HCT116 (cell line): ENCODE measurements at regions not wholly inside any gene's neighbourhood (a gene's known extent, or its start where the extent isn't known, plus 50 kb on each side); places are given as distances from the start of the nearest gene placed in this dataset.

Source experiments
- ATAC-seq: fragments of 200-7000 bp; cut with Tn5 transposase; 2 replicates; pipeline ENCODE4 v1.9.1; 2020; ENCODE audit warnings: mild to moderate bottlenecking, moderate library complexity
- BruUV-seq: library from RNA; stranded (reverse); fragments of 400-500 nt; replicated peaks from 2 replicates; lab custom pipeline; 2021; lab: Mats Ljungman, UMichigan
- CTCF ChIA-PET: fragments of 300-600 bp; sonication (Branson Sonifier 250); formaldehyde crosslinking; loops from one replicate; lab custom pipeline; 2021; ENCODE audit warnings: antibody characterized with exemption; lab: Charles Lee
- POLR2A ChIA-PET: fragments of 300-600, 350-600 bp; sonication (Branson Sonifier 250); formaldehyde crosslinking; loops from one replicate; lab custom pipeline; 2021; ENCODE audit warnings: antibody characterized with exemption; lab: Charles Lee
- RAD21 ChIA-PET, 2 experiments: fragments of 300-600 bp; sonication (Branson Sonifier 250); formaldehyde crosslinking; loops; one replicate each; lab custom pipeline; 2023; ENCODE audit warnings: low total read pairs in 2 of 2; ENCODE audit not compliant: uncharacterized antibody in 2 of 2, unreplicated experiment in 2 of 2, low non-redundant PET in 1 of 2; lab: Charles Lee
- DNase-seq: peaks from one replicate; pipeline ENCODE4 v3.0.0-alpha.2; 2010; ENCODE audit warnings: low read depth, low spot score
- H2AFZ ChIP-seq: fragments of 200-600 bp; shearing (Covaris generic), sonication (generic); 2 replicates; pipeline ENCODE4 v1.6.1; 2017; ENCODE audit warnings: low read depth, mixed run types, mixed read lengths, antibody characterized with exemption, low read length; ENCODE audit not compliant: poor library complexity, severe bottlenecking
- H3K27ac ChIP-seq: 2 replicates; pipeline ENCODE4 v1.5.1; 2012; ENCODE audit warnings: low read depth, low read length
- H3K27me3 ChIP-seq: fragments of 200-600 bp; sonication (generic); 2 replicates; pipeline ENCODE4 v1.6.1; 2016; ENCODE audit warnings: mixed run types, low read length, mixed read lengths; ENCODE audit not compliant: insufficient read depth
- H3K36me3 ChIP-seq, 2 experiments: fragments of 200-500 bp in 1 of 2; fragments of 200-600 bp in 1 of 2; sonication (Bioruptor generic) in 1 of 2; sonication (generic) in 1 of 2; 2 replicates each; pipeline versions ENCODE4 v1.5.1 to v1.6.1; 2014 to 2016; ENCODE audit warnings: low read length in 2 of 2, inconsistent platforms in 1 of 2, mixed read lengths in 1 of 2, mixed run types in 1 of 2; ENCODE audit not compliant: insufficient read depth in 2 of 2, control insufficient read depth in 1 of 2
- H3K4me1 ChIP-seq, 2 experiments: fragments of 200-600 bp in 1 of 2; sonication (generic) in 1 of 2; 2 replicates each; pipeline versions ENCODE4 v1.5.1 to v1.6.1; 2012 to 2017; ENCODE audit warnings: low read length in 2 of 2, inconsistent platforms in 1 of 2, mild to moderate bottlenecking in 1 of 2, mixed read lengths in 1 of 2, mixed run types in 1 of 2, moderate library complexity in 1 of 2; ENCODE audit not compliant: insufficient read depth in 2 of 2, control insufficient read depth in 1 of 2
- H3K4me2 ChIP-seq: fragments of 200-600 bp; sonication (generic); 2 replicates; pipeline ENCODE4 v1.6.1; 2017; ENCODE audit warnings: mixed run types, low read length, mixed read lengths
- H3K4me3 ChIP-seq, 2 experiments: fragments of 200-600 bp in 1 of 2; sonication (generic) in 1 of 2; replicated peaks in 1 of 2; 2 replicates each; pipeline ENCODE4 v1.5.1; 2011 to 2016; ENCODE audit warnings: low read length in 2 of 2, control low read depth in 1 of 2, low read depth in 1 of 2, mild to moderate bottlenecking in 1 of 2, mixed read lengths in 1 of 2, mixed run types in 1 of 2
- H3K79me2 ChIP-seq: fragments of 200-600 bp; sonication (generic); 2 replicates; pipeline ENCODE4 v1.6.1; 2017; ENCODE audit warnings: mild to moderate bottlenecking, mixed run types, low read length, moderate library complexity, mixed read lengths; ENCODE audit not compliant: insufficient read depth
- H3K9ac ChIP-seq: fragments of 200-600 bp; sonication (generic); 2 replicates; pipeline ENCODE4 v1.6.1; 2016; ENCODE audit warnings: low read length, mixed read lengths
- H3K9me2 ChIP-seq: fragments of 200-600 bp; sonication (generic), shearing (Covaris generic); 2 replicates; pipeline ENCODE4 v1.6.1; 2017; ENCODE audit warnings: mixed run types, mild to moderate bottlenecking, moderate library complexity; ENCODE audit not compliant: insufficient read depth
- H3K9me3 ChIP-seq, 2 experiments: fragments of 200-500 bp in 1 of 2; fragments of 200-600 bp in 1 of 2; sonication (Bioruptor generic) in 1 of 2; sonication (generic) in 1 of 2; 2 replicates each; pipeline ENCODE4 v1.6.1; 2014 to 2017; ENCODE audit warnings: low read length in 2 of 2, mixed read lengths in 2 of 2, inconsistent platforms in 1 of 2, low read depth in 1 of 2, mild to moderate bottlenecking in 1 of 2, mixed run types in 1 of 2, moderate library complexity in 1 of 2; ENCODE audit not compliant: control insufficient read depth in 1 of 2, insufficient read depth in 1 of 2
- H4K20me1 ChIP-seq: fragments of 200-600 bp; sonication (generic), shearing (Covaris generic); 2 replicates; pipeline ENCODE4 v1.6.1; 2017; ENCODE audit warnings: mixed run types, mild to moderate bottlenecking, moderate library complexity; ENCODE audit not compliant: insufficient read depth
- CEBPB ChIP-seq: IDR thresholded peaks from 2 replicates; pipeline ENCODE4 v1.6.1; 2012; ENCODE audit warnings: low read depth
- EGR1 ChIP-seq: IDR thresholded peaks from 2 replicates; pipeline ENCODE4 v1.6.1; 2012; ENCODE audit warnings: low read depth
- ELF1 ChIP-seq: IDR thresholded peaks from 2 replicates; pipeline ENCODE4 v1.6.1; 2012; ENCODE audit warnings: low read depth, borderline replicate concordance
- EZH2 ChIP-seq: fragments of 200-600 bp; sonication (generic); IDR thresholded peaks from 2 replicates; pipeline ENCODE4 v1.6.1; 2017; ENCODE audit warnings: antibody characterized with exemption, mixed run types
- FOSL1 ChIP-seq: IDR thresholded peaks from 2 replicates; pipeline ENCODE4 v1.6.1; 2012; ENCODE audit warnings: low read depth
- JUND ChIP-seq: IDR thresholded peaks from 2 replicates; pipeline ENCODE4 v1.6.1; 2012
- POLR2A ChIP-seq: IDR thresholded peaks from 2 replicates; pipeline ENCODE4 v1.7.0; 2011; ENCODE audit warnings: borderline replicate concordance; ENCODE audit not compliant: insufficient read depth, insufficient read length; ENCODE audit errors: extremely low read depth
- POLR2AphosphoS5 ChIP-seq: IDR thresholded peaks from 2 replicates; pipeline ENCODE4 v1.6.1; 2011; ENCODE audit warnings: mild to moderate bottlenecking, low read depth, low read length, moderate library complexity
- SIN3A ChIP-seq: IDR thresholded peaks from 2 replicates; pipeline ENCODE4 v1.6.1; 2012; ENCODE audit warnings: low read depth
- SP1 ChIP-seq: IDR thresholded peaks from 2 replicates; pipeline ENCODE4 v1.6.1; 2012; ENCODE audit warnings: low read depth
- SRF ChIP-seq: IDR thresholded peaks from 2 replicates; pipeline ENCODE4 v1.6.1; 2012; ENCODE audit warnings: low read depth
- ZNF274 ChIP-seq: fragments of 200-500 bp; sonication (Bioruptor generic); IDR thresholded peaks from 2 replicates; pipeline ENCODE4 v1.6.1; 2014; ENCODE audit warnings: mild to moderate bottlenecking, low read depth, low read length, inconsistent platforms
- intact Hi-C: fragments of 100-400 bp; cut with micrococcal nuclease; formaldehyde crosslinking; loops from 2 replicates; pipeline ENCODE4 v1.10.0; 2022
- TF ChIP-seq, protein P1 (sequence below): IDR thresholded peaks from 2 replicates; pipeline ENCODE4 v1.6.1; 2011; ENCODE audit warnings: mild to moderate bottlenecking, low read length, moderate library complexity; ENCODE audit not compliant: insufficient replicate concordance; ENCODE audit errors: extremely low read depth

DNA sequence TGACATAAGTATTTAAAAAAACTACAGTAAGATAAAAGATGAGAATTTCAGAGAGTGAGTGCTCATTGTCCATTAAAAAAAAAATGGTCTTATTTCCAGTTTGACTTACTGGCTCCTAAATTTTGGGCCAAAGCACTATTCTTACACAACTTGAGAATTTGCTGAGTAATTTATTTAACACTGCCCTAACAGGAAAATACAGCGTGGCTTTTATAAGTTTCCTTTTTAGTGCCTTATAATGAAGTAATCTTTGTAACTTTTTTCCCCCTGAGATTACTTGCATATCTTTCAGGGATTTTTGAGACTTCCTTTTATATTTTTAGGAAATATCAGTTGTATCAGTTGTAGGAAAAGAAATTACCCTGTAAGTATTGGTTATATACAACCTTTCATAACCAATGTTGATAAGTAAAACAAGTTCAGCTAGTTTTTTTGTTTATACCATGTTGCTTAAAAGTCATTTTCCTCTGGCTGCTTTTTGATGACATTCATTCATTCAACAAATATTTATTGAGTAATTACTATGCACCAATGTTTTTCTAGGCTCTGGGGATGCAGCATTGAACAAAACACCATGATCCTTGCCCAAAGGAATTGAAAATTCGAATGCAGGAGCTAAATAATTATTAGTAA is 106.4 kb upstream of the SGK1 start:
- H3K4me1 ChIP-seq: peaks cover 0 to 22% of the 10 kb centered on the region in 2 experiments; a peak in 2 of 4 replicates
- no peak overlapping the region for H3K27ac ChIP-seq
- H3K4me2 ChIP-seq: no peak overlapping the region

More for the DNA sequence above, 106.4 kb upstream of the SGK1 start:
- no TSS peak for BruUV-seq
- H2AFZ ChIP-seq: no peak overlapping the region
- no peaks in the 10 kb centered on the region for H3K79me2 ChIP-seq
- ChIA-PET CTCF (no interaction called here), POLR2A (no interaction called here), RAD21 (no interaction called here)
- H3K9me2 ChIP-seq: no peaks in the 10 kb centered on the region
- no peaks in the 10 kb centered on the region for H3K27me3 ChIP-seq
- no peak overlapping the region for H3K9ac ChIP-seq
- H3K4me3 ChIP-seq: no peak overlapping the region
- H4K20me1 ChIP-seq: no peaks in the 10 kb centered on the region
- no peak for DNase-seq
- no peak for ATAC-seq
- TF ChIP-seq POLR2A: no peak
- TF ChIP-seq SIN3A: no peak
- no peak for TF ChIP-seq CEBPB
- TF ChIP-seq, protein P1, sequence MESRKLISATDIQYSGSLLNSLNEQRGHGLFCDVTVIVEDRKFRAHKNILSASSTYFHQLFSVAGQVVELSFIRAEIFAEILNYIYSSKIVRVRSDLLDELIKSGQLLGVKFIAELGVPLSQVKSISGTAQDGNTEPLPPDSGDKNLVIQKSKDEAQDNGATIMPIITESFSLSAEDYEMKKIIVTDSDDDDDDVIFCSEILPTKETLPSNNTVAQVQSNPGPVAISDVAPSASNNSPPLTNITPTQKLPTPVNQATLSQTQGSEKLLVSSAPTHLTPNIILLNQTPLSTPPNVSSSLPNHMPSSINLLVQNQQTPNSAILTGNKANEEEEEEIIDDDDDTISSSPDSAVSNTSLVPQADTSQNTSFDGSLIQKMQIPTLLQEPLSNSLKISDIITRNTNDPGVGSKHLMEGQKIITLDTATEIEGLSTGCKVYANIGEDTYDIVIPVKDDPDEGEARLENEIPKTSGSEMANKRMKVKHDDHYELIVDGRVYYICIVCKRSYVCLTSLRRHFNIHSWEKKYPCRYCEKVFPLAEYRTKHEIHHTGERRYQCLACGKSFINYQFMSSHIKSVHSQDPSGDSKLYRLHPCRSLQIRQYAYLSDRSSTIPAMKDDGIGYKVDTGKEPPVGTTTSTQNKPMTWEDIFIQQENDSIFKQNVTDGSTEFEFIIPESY: no peak
- TF ChIP-seq JUND: no peak
- TF ChIP-seq ZNF274: no peak
- no peak for TF ChIP-seq POLR2AphosphoS5
- no peak for TF ChIP-seq ELF1
- TF ChIP-seq SRF: no peak
- no peak for TF ChIP-seq EZH2
- TF ChIP-seq EGR1: no peak
- no peak for TF ChIP-seq SP1
- no peak for TF ChIP-seq FOSL1
- intact Hi-C loops: no loop called here
- H3K9me3 ChIP-seq: no peaks in the 10 kb centered on the region
- no peaks in the 10 kb centered on the region for H3K36me3 ChIP-seq
